GM12875 (cell line): ENCODE measurements at regions not wholly inside any gene's neighbourhood (a gene's known extent, or its start where the extent isn't known, plus 50 kb on each side); places are given as distances from the start of the nearest gene placed in this dataset.

Experiments
- H3K4me3 ChIP-seq: one replicate; pipeline ENCODE4 v1.5.1; 2011; ENCODE audit warnings: low read depth, low read length, control low read depth
- TF ChIP-seq, protein P1 (sequence below): IDR thresholded peaks from 2 replicates; pipeline ENCODE4 v1.5.1; 2011; ENCODE audit warnings: low read depth, mild to moderate bottlenecking, control low read depth, inconsistent platforms, low read length, moderate library complexity, borderline replicate concordance; ENCODE audit not compliant: insufficient read depth

DNA sequence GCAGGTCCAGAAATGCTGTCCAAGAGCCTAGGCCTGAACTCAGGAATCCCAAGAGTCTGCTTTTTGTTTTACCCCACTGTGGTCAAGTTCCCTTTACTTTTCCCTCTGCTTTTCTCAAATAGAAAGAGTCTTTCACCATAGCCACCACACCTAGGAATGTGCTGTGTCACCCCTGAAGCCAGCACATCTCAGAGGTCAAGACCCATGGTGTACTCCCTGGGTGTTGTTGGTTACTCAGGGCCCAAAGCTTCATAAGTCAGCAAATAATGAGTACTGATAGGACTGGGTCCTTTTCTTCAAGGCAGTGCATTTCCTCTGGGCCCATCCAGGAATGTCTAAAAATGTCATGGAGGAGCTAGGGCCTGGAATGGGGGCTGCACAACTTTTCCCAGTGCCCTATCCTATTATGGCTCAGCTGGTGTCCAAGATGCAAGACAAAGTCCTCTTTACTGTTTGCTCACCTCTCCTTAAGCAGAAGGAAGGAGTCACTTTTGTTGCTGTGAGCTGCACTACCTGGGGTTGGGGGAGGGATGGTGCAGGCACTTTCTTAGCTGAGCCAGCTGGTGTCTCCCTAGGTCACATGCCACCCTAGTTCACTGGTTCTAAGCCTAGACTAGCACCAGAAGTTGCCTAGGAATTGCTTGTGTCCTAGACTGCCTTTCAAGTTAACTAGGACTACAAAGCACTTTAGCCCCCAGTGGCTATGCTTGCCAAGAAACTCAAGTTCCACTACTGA lies 62.4 kb upstream of the RXFP1 start:
- no peak overlapping the region for H3K4me3 ChIP-seq
- TF ChIP-seq, protein P1, sequence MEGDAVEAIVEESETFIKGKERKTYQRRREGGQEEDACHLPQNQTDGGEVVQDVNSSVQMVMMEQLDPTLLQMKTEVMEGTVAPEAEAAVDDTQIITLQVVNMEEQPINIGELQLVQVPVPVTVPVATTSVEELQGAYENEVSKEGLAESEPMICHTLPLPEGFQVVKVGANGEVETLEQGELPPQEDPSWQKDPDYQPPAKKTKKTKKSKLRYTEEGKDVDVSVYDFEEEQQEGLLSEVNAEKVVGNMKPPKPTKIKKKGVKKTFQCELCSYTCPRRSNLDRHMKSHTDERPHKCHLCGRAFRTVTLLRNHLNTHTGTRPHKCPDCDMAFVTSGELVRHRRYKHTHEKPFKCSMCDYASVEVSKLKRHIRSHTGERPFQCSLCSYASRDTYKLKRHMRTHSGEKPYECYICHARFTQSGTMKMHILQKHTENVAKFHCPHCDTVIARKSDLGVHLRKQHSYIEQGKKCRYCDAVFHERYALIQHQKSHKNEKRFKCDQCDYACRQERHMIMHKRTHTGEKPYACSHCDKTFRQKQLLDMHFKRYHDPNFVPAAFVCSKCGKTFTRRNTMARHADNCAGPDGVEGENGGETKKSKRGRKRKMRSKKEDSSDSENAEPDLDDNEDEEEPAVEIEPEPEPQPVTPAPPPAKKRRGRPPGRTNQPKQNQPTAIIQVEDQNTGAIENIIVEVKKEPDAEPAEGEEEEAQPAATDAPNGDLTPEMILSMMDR = no peak

- H3K4me3 ChIP-seq = no peak overlapping the region
- TF ChIP-seq, protein P1 = no peak
Observed at GRCh38 chr4:158461336-158461735, 60.3 kb upstream of the RXFP1 start.

GRCh38 chr4:158462611-158463010 lies 59.1 kb upstream of the RXFP1 start:
- no peak overlapping the region for H3K4me3 ChIP-seq
- TF ChIP-seq, protein P1 = no peak
